ENCODE measurements at regions not wholly inside any gene's neighbourhood (a gene's known extent, or its start where the extent isn't known, plus 50 kb on each side); places are given as distances from the start of the nearest gene placed in this dataset.

- TF ChIP-seq CTCF (IDR thresholded peaks at IDR 0.05; ENCODE audit: low read depth, low read length, missing control alignments) = no peak
- DNase-seq (ENCODE audit: low read depth) = no peak
- no peak overlapping the region for H3K4me3 ChIP-seq (ENCODE audit: low read depth, low read length)
- in situ Hi-C loops (cut with HindIII; ENCODE audit: low sequenced_read_pairs) = no loop called here
Measured at GRCh38 chr1:29753771-29754572, 517.6 kb downstream of the PTPRU start.

- H3K4me3 ChIP-seq (ENCODE audit: low read depth, low read length) = no peak overlapping the region
- TF ChIP-seq CTCF (IDR thresholded peaks at IDR 0.05; ENCODE audit: low read depth, low read length, missing control alignments) = no peak
- no peak for DNase-seq (ENCODE audit: low read depth)
- in situ Hi-C loops (cut with HindIII; ENCODE audit: low sequenced_read_pairs) = no loop called here
Measured at GRCh38 chr1:29753244-29753643, 516.9 kb downstream of the PTPRU start.

GRCh38 chr1:29752141-29752540 lies 515.8 kb downstream of the PTPRU start:
- DNase-seq (ENCODE audit: low read depth) = no peak
- H3K4me3 ChIP-seq (ENCODE audit: low read depth, low read length) = no peak overlapping the region
- no peak for TF ChIP-seq CTCF (IDR thresholded peaks at IDR 0.05; ENCODE audit: low read depth, low read length, missing control alignments)
- in situ Hi-C loops (cut with HindIII; ENCODE audit: low sequenced_read_pairs) = no loop called here

GRCh38 chr1:29749024-29749945 lies 513.0 kb downstream of the PTPRU start:
- no peak for TF ChIP-seq CTCF (IDR thresholded peaks at IDR 0.05; ENCODE audit: low read depth, low read length, missing control alignments)
- in situ Hi-C loops (cut with HindIII; ENCODE audit: low sequenced_read_pairs) = no loop called here
- DNase-seq (ENCODE audit: low read depth) = no peak
- no peak overlapping the region for H3K4me3 ChIP-seq (ENCODE audit: low read depth, low read length)

- in situ Hi-C loops (cut with HindIII; ENCODE audit: low sequenced_read_pairs) = no loop called here
- no peak for DNase-seq (ENCODE audit: low read depth)
- H3K4me3 ChIP-seq (ENCODE audit: low read depth, low read length) = no peak overlapping the region
- no peak for TF ChIP-seq CTCF (IDR thresholded peaks at IDR 0.05; ENCODE audit: low read depth, low read length, missing control alignments)
Measured at GRCh38 chr1:29747196-29747595, 510.9 kb downstream of the PTPRU start.

- no peak for DNase-seq (ENCODE audit: low read depth)
- in situ Hi-C loops (cut with HindIII; ENCODE audit: low sequenced_read_pairs) = no loop called here
- no peak for TF ChIP-seq CTCF (IDR thresholded peaks at IDR 0.05; ENCODE audit: low read depth, low read length, missing control alignments)
Measured at GRCh38 chr1:29746076-29746665, 509.8 kb downstream of the PTPRU start.

More at GRCh38 chr1:29746076-29746665, 509.8 kb downstream of the PTPRU start:
- H3K4me3 ChIP-seq (ENCODE audit: low read depth, low read length) = no peak overlapping the region
